HAP-1 (cell line): ENCODE measurements at regions not wholly inside any gene's neighbourhood (a gene's known extent, or its start where the extent isn't known, plus 50 kb on each side); places are given as distances from the start of the nearest gene placed in this dataset.

Source experiments
- DNase-seq, 2 experiments: peaks; one replicate each; pipeline ENCODE4 v3.0.0-alpha.2; 2016 to 2020; ENCODE audit warnings: low spot score in 2 of 2
- H3K27me3 ChIP-seq: fragments of 250-450 bp; sonication (Bioruptor Pico); 2 replicates; pipeline ENCODE4 v1.5.1; 2020; ENCODE audit warnings: low read depth, mild to moderate bottlenecking, moderate library complexity
- H3K36me3 ChIP-seq: fragments of 250-450 bp; sonication (Bioruptor Pico); replicated peaks from 2 replicates; pipeline ENCODE4 v1.5.1; 2020; ENCODE audit warnings: mild to moderate bottlenecking
- H3K4me1 ChIP-seq: fragments of 250-450 bp; sonication (Bioruptor Pico); 2 replicates; pipeline ENCODE4 v1.5.1; 2020; ENCODE audit warnings: mild to moderate bottlenecking
- H3K4me3 ChIP-seq: fragments of 250-450 bp; sonication (Bioruptor Pico); 2 replicates; pipeline ENCODE4 v1.5.1; 2020; ENCODE audit warnings: mild to moderate bottlenecking, moderate library complexity
- H3K9me3 ChIP-seq: fragments of 250-450 bp; sonication (Bioruptor Pico); 2 replicates; pipeline ENCODE4 v1.5.1; 2020; ENCODE audit warnings: mild to moderate bottlenecking, moderate library complexity
- in situ Hi-C: fragments of 300-500 bp; cut with MboI; formaldehyde crosslinking; loops from 3 replicates; pipeline ENCODE4 v1.14.3; 2020; ENCODE audit warnings: low sequenced_read_pairs, inconsistent platforms, mixed read lengths

DNA sequence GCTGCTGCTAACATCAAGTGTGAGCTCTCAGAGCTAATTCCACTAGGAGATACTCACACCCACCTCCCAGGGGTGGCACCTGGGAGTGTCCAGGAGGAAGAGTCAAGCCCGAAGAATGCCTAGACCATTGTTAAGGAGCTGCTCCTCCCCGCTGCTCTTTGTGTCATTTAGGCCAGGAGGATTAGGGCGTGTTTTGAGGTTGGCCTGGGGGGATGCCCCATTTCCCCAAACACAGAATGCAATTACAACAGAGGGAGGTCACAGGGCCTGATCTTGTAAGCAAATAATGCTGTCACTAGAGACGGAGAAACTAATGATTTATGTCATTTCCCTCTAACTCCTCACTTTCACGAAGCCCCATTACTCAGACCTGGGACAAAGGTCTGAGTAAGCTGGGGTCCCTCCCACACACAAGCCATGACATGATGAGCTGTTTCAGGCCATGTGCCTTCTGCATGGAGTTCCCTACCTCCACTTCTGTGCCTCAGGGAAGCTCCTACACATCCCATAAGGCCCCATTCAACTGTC lies 312.5 kb downstream of the ACTL7B start:
- Histone ChIP-seq H3K27me3 (no peaks in the 10 kb centered on the region), H3K4me1 (peaks cover 4% of the 10 kb centered on the region), H3K4me3 (no peak overlapping the region), H3K36me3 (no peaks in the 10 kb centered on the region), H3K9me3 (no peaks in the 10 kb centered on the region)
- in situ Hi-C loops, result no loop called here
- DNase-seq, result peak; percentile 43 to 57

DNA sequence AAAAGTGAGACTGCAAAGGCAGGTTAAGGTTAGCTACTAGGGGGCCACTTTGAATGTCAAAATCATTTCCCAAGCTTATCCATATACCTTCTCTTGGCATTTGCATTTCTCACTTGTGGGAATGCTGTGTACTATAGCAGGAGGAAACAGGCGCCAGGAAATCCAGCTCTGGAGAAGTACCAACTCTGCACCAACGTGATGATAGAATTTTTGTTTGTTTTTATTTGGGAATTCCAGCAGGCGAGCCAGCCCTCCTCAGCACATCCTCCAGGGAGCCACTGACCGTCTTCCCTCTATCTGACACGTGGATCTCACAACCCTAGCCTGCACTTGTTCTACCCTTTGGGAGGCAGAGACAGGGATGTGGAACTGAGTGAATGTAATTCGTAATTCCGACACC lies 318.0 kb downstream of the ACTL7B start:
- no peaks in the 10 kb centered on the region for H3K9me3 ChIP-seq
- DNase-seq, result no peak
- H3K4me3 ChIP-seq, result no peak overlapping the region
- H3K36me3 ChIP-seq, result no peaks in the 10 kb centered on the region
- in situ Hi-C loops, result no loop called here
- no peaks in the 10 kb centered on the region for H3K4me1 ChIP-seq
- no peaks in the 10 kb centered on the region for H3K27me3 ChIP-seq

DNA sequence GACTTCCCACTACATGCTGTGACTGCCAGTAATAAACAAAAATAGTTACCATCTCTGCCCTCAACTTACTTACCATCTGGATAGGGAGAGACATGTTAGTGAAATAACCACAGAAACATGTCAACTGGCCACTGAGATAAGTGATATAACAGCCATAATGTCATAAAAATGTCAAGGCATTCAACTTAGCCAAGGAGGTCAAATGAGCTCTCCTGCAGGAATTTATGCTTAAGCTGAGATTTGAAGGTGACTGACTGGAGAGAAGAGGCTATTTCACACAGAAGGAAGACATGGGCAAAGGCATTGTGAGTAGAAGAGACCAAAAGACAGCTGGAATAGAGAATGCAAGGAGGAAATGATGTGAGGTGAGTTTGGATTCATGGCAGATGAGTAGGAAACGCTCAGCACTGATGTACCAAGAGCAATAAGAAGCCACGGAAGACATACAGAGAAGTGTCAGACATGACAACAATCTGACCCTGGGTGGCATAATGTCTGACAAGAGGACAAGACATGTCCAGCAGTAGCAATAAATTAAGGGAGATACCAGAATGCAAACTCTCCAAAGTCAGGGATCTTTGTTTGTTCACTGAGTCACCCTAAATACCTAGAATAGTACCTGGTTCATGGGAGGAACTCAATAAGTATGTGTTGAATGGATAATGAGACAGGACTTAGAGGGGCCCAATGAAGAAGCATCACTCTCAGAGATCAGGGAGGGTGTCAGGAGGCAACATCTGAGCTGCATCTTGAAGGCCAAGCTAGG lies 318.8 kb downstream of the ACTL7B start:
- Histone ChIP-seq H3K4me1 (no peaks in the 10 kb centered on the region), H3K36me3 (no peaks in the 10 kb centered on the region), H3K4me3 (no peak overlapping the region), H3K9me3 (no peaks in the 10 kb centered on the region), H3K27me3 (no peaks in the 10 kb centered on the region)
- in situ Hi-C loops, result no loop called here
- no peak for DNase-seq

DNA sequence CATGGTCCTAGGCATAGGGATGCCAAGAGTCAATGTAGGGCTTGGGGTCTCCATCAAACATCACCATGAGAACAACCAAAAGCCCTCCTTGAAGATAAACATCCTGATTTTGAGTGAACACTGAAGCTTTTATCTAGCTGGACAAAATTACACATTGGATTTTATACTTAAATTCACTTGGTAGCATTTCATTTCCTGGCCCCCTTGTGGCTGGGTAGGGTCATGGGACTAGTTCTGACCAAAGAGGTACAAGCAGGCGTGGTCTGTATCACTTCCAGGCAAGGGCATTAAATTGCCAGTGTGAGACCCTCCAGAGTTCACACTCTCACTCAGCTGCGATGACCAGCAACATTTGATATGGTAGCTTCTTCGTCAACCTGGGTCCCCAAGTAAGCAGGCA lies 320.3 kb downstream of the ACTL7B start:
- DNase-seq, result peak in 1 of 2 experiments; percentile 51
- no peaks in the 10 kb centered on the region for H3K4me1 ChIP-seq
- no peaks in the 10 kb centered on the region for H3K36me3 ChIP-seq
- in situ Hi-C loops, result no loop called here
- no peak overlapping the region for H3K4me3 ChIP-seq
- no peaks in the 10 kb centered on the region for H3K27me3 ChIP-seq
- H3K9me3 ChIP-seq, result no peaks in the 10 kb centered on the region

DNA sequence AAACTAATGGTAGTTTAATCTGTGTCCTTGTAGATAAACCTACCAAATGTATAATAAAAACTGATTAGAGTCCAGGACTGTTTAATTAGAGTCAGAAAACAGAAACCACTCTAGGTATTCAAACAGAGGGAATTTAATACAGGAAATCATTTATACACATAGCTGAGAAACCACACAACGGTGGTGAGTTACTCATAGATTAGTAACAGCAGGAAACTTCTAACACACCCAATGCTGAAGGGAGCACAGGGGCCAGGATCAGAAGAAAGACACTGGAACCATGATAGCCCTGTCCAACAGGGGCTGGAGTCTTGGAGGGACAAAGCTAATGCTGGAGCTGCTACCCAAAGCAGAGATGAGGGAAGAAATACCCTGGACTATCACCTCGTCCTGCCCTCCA lies 321.0 kb downstream of the ACTL7B start:
- Histone ChIP-seq H3K36me3 (no peaks in the 10 kb centered on the region), H3K4me1 (no peaks in the 10 kb centered on the region), H3K9me3 (no peaks in the 10 kb centered on the region), H3K27me3 (no peaks in the 10 kb centered on the region), H3K4me3 (no peak overlapping the region)
- in situ Hi-C loops, result no loop called here
- no peak for DNase-seq

DNA sequence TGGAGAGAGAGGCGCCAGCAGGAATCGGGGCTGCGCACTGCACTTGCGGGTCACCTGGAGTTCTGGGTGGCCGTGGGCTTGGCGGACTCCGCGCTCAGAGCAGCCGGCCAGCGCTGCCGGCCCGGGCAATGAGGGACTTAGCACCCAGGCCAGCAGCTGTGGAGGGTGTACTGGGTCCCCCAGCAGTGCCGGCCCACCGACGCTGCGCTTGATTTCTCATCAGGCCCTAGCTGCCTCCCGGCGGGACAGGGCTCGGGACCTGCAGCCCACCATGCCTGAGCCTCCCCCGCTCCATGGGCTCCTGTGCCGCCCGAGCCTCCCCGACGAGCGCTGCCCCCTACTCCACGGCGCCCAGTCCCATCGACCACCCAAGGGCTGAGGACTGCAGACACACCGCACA lies 325.6 kb downstream of the ACTL7B start:
- no peak for DNase-seq
- Histone ChIP-seq H3K4me3 (no peak overlapping the region), H3K36me3 (no peaks in the 10 kb centered on the region), H3K9me3 (no peaks in the 10 kb centered on the region), H3K27me3 (no peaks in the 10 kb centered on the region), H3K4me1 (no peaks in the 10 kb centered on the region)
- in situ Hi-C loops, result no loop called here

DNA sequence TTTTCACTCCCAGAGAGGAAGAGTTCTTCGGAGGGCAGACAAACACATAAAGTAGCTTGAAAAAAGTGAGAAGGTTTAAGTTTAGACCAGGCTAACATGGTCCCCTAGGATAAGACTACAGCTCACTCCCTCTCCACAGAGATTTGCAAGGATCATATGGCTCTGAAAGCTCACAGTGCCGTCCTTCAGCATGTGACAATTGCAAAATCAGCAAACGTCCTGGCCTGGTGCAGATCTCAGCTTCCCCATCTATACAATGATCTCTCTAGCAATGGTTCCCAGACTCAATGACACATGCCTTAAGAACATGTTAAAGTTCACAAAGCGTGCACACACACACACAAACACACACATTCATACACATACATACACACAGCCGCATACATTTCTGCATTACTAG lies 327.6 kb downstream of the ACTL7B start:
- Histone ChIP-seq H3K4me1 (no peaks in the 10 kb centered on the region), H3K9me3 (no peaks in the 10 kb centered on the region), H3K4me3 (no peak overlapping the region), H3K36me3 (no peaks in the 10 kb centered on the region), H3K27me3 (no peaks in the 10 kb centered on the region)
- in situ Hi-C loops, result no loop called here
- no peak for DNase-seq

DNA sequence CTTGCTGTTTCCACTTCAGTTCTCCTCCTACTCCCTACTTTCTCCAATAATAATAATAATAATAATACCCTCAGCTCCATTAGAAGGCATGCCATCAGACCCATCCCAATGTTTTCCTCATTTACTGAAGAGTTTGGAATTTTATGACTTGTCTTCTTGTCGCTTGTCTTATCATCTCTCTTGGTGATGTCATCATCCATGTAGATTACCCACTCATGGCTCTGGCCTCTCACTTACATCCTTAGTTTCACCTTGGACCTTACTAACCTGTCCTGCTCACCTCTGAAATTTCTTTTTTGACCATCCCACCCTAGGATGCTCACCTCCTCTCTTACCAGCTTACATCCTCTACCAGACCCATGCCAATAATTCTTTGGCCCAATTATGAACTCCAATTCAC lies 329.3 kb downstream of the ACTL7B start:
- no peak for DNase-seq
- no peaks in the 10 kb centered on the region for H3K4me1 ChIP-seq
- H3K4me3 ChIP-seq, result no peak overlapping the region
- no peaks in the 10 kb centered on the region for H3K36me3 ChIP-seq
- in situ Hi-C loops, result no loop called here
- H3K9me3 ChIP-seq, result no peaks in the 10 kb centered on the region; the same call in 1 of the 2 replicates
- no peaks in the 10 kb centered on the region for H3K27me3 ChIP-seq

DNA sequence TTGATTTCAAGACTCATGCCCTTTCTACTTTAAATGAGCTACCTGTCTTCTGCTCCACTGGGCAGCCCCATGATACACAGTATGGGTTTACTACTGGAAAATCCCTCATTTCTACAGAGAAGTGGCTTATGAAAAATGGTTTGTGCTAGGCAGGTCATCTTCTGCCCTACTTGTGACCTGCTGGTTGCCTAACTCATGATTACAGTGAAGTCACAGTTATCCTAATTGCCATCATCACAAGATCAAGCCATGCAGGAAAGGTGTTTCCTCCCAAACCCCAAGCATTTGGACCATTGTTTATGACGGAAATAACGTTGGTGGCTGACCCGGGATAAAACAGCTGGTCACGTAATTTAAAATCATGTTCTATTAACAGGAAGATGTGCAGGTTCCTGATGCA lies 330.6 kb downstream of the ACTL7B start:
- H3K36me3 ChIP-seq, result no peaks in the 10 kb centered on the region
- H3K4me3 ChIP-seq, result no peak overlapping the region
- H3K9me3 ChIP-seq, result no peaks in the 10 kb centered on the region; the same call in 1 of the 2 replicates
- no peak for DNase-seq
- in situ Hi-C loops, result no loop called here
- H3K27me3 ChIP-seq, result no peaks in the 10 kb centered on the region
- H3K4me1 ChIP-seq, result no peaks in the 10 kb centered on the region

DNA sequence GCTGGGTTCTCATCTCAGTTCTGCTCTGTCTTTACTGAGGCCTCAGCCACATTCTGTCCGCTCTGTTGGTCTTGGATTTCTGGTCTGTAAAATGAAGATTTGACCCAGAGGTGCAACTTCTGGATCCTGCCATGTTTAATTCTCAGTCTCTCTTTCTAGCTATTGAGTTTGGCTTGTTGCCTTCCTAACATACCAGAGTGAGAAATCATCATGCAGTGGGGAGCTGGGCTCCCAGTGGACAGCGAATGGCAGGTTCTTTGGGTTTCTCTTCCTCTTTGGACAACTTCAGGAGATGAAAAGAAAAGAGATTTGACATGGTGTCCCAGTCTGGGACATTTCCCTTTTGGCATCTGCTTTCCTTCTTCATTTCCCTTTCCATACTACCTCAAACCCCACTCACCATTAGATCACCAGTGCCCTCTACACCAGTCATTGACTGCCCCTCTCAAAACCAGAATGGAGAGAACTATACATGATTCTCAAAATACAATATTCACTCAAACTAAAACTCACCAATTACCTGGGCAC lies 334.7 kb downstream of the ACTL7B start:
- DNase-seq, result no peak
- in situ Hi-C loops, result no loop called here
- no peaks in the 10 kb centered on the region; the same call in 1 of the 2 replicates for H3K9me3 ChIP-seq

DNA sequence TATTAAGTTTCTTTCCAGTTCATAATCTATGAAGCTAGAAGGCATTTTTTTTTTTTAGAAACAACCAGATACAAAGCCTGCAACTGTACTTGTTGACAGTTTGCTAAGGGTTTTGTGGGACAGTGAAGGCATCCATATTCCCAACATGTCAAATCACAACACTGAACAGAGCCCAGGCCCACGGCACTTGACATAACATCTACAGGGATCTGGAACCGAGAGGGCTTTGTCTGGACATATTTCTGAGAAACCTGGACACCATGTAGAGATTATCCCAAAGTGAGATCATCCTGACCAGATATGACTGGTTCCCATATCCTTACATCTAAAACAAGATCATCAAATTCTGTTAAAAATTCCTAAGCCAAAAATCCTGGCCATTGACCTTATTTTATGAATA lies 336.3 kb downstream of the ACTL7B start:
- H3K4me1 ChIP-seq, result no peaks in the 10 kb centered on the region
- in situ Hi-C loops, result no loop called here
- no peaks in the 10 kb centered on the region for H3K27me3 ChIP-seq
- H3K9me3 ChIP-seq, result no peaks in the 10 kb centered on the region; the same call in 1 of the 2 replicates
- no peaks in the 10 kb centered on the region for H3K36me3 ChIP-seq
- no peak overlapping the region for H3K4me3 ChIP-seq
- no peak for DNase-seq

More for the DNA sequence above, 334.7 kb downstream of the ACTL7B start:
- Histone ChIP-seq H3K27me3 (no peaks in the 10 kb centered on the region), H3K4me3 (no peak overlapping the region), H3K4me1 (no peaks in the 10 kb centered on the region), H3K36me3 (no peaks in the 10 kb centered on the region)

DNA sequence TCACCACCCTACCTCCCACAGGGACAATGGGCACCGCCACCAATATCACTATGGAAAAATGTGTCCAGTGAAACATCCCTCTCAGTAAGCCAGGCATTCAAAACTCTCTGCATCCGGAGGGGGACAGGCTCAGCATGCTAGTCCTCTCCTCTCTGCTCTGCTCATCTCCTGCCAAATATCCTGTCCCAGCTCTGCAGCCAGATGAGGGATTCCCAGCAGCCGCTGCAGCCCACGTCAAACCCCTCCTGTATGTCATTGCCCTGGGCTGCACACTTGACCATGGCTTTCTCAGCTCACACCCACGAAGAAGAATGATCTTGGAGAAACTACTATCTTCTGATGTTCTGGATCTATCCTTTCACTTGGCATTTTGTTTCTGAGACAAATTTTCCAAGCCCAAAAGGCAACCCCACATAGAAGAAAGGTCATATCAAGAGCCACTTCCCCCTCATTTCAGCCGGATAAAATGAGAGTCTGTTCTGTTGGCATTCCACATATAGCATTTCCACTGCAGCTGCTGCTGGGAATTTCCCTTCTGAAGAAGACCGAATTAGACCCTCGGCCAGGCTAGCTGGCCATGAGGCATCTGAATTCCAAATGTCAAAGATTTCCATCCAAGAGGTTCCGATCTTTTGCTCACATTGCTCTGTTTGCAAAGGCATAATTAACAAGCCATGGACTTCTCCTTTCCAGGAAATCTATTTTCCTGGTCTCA lies 338.0 kb downstream of the ACTL7B start:
- no peaks in the 10 kb centered on the region for H3K4me1 ChIP-seq
- DNase-seq, result no peak
- H3K9me3 ChIP-seq, result no peaks in the 10 kb centered on the region
- no peaks in the 10 kb centered on the region for H3K36me3 ChIP-seq
- no peaks in the 10 kb centered on the region for H3K27me3 ChIP-seq
- H3K4me3 ChIP-seq, result no peak overlapping the region
- in situ Hi-C loops, result no loop called here

DNA sequence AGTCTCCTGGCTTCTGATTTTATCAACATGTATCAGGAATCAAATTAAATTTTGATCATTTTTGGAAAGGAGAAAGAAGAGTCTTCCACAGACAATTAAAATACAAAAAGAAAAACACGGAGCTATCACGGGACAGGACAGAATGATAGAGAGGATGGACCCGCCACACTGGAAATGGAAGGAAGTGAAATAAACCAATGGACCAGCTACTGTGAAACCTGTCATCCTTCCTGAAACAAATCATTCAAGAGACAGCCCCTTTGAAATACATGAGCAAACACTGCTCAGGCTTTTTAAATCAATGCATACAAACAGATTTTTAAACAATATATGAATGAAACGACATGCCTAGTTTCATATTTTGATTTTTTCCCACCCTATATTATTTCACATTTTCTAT lies 339.4 kb downstream of the ACTL7B start:
- Histone ChIP-seq H3K36me3 (no peaks in the 10 kb centered on the region), H3K4me1 (no peaks in the 10 kb centered on the region), H3K27me3 (no peaks in the 10 kb centered on the region), H3K9me3 (no peaks in the 10 kb centered on the region), H3K4me3 (no peak overlapping the region)
- no peak for DNase-seq
- in situ Hi-C loops, result no loop called here

DNA sequence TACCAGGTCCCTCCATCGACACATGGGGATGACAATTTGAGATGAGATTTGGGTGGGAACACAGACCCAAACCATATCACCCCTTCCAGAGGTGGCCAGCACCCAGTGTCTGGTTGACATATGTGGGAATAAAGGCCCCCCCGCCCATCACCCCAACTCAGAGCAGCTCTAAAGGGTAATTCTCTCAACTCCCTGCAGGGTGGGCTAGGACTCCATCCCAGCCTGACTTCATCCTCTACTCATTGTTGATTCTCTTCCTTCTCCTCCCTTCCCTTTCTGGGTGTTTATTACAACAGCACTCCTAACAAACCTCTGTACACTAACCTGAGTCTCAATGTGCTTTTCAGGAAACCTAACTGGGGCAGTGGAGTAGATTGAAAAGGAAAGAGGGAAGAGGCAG lies 339.9 kb downstream of the ACTL7B start:
- in situ Hi-C loops, result no loop called here
- no peak overlapping the region for H3K4me3 ChIP-seq
- H3K27me3 ChIP-seq, result no peaks in the 10 kb centered on the region
- no peaks in the 10 kb centered on the region for H3K9me3 ChIP-seq
- DNase-seq, result no peak
- no peaks in the 10 kb centered on the region for H3K36me3 ChIP-seq
- H3K4me1 ChIP-seq, result no peaks in the 10 kb centered on the region
